ENCODE measurements at regions not wholly inside any gene's neighbourhood (a gene's known extent, or its start where the extent isn't known, plus 50 kb on each side); places are given as distances from the start of the nearest gene placed in this dataset.

- DNase-seq (ENCODE audit: low spot score): no peak
Observed at GRCh38 chr4:137681081-137681480, 148.8 kb upstream of the PCDH18 start.

GRCh38 chr4:137678796-137679195 lies 146.5 kb upstream of the PCDH18 start:
- no peak for DNase-seq (ENCODE audit: low spot score)

DNA sequence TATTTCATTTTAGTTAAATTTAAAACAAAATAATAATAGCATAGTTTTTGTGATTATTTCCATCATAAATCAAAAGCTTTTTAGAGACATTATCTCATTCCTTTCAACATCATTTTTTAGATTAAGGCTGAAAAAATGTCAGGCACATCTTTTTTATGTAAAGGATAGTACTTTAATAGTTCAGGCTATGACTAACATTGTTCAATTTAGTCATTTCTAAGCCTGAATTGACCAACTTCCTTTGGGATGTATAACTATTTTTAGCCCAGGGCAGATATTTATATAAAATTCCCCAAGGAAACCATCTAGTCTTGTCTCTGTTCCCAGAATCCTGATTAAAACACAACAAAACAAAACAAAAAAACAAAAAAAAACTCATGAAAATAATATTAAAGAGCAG lies 145.6 kb upstream of the PCDH18 start:
- no peak for DNase-seq (ENCODE audit: low spot score)

DNA sequence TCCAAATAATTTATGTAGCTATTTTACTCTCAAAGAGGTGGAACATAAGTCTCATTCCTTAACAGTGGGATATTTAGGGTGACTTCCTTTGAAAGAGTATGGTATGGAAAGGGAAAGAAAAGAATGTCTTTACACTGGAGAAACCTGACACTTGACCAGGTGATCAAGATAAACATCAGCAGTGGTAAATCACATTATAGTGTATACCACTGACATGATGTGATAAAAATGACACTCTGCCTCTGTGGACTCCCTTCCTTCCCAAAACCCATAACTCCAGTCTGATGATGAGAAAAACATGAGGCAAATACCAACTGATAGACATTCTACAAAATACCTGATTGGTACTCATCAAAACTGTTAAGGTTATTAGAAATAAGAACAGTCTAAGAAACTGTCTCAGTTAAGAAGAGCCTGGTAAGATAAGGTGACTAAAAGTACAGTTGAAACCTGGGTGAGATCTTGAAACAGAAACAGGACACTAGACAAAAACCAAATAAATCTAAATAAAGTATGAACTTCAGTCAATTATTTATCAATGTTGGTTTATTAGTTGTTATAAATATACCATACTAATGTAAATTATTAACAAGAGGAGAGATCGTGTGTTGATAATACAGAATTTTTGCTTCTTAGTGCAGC lies 144.2 kb upstream of the PCDH18 start:
- DNase-seq (ENCODE audit: low spot score): no peak

GRCh38 chr4:137674066-137674465 lies 141.8 kb upstream of the PCDH18 start:
- no peak for DNase-seq (ENCODE audit: low spot score)

DNA sequence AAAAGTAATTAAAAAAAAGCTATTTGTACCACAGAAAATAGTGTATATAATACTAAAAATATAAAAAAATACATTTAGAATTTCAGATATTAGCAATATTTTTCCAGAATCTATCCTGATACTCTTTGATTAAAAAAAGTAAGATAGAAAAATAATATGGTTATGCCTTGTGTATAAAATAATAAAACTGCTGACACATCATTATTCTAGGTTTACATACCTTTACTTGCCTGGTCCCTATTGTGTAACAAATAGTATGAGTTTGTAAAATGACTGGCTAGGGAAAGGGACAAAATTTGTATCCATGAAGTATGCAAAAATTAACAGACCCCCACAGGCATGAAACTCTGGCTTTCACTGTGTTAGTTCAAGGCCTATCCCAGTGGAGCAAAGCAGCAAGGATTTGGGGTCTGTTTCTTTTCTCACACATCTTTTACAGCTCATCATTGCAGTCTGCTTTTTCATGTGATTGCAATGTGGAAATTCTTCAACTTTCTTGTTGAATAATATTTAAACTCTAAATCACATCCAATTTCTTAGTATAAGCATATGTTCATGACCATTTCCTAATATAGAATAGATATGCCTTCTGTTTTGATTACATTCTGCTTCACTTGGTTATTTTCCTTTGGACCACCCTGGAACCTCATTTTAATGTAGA lies 136.7 kb upstream of the PCDH18 start:
- DNase-seq (ENCODE audit: low spot score): no peak

DNA sequence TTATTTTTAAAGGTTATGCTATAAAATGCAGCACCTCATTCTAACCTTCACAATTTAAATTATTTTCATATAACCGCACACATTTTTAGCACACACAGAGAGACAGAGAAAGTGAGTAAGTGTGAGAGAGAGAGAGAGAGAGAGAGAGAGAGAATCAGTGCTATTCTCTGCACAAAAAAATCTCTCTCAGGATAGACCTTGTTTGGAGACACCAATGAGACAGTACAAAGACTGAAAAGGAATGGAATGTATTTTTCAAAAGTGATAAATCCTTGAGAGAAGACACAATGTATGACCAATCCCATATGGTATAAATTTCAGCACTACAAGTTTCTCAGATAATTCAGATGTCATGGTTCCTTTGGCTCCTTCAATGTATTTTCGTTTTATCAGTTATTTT lies 132.1 kb upstream of the PCDH18 start:
- no peak for DNase-seq (ENCODE audit: low spot score)

- DNase-seq (ENCODE audit: low spot score): no peak
Observed at GRCh38 chr4:137664046-137664387, 131.7 kb upstream of the PCDH18 start.

DNA sequence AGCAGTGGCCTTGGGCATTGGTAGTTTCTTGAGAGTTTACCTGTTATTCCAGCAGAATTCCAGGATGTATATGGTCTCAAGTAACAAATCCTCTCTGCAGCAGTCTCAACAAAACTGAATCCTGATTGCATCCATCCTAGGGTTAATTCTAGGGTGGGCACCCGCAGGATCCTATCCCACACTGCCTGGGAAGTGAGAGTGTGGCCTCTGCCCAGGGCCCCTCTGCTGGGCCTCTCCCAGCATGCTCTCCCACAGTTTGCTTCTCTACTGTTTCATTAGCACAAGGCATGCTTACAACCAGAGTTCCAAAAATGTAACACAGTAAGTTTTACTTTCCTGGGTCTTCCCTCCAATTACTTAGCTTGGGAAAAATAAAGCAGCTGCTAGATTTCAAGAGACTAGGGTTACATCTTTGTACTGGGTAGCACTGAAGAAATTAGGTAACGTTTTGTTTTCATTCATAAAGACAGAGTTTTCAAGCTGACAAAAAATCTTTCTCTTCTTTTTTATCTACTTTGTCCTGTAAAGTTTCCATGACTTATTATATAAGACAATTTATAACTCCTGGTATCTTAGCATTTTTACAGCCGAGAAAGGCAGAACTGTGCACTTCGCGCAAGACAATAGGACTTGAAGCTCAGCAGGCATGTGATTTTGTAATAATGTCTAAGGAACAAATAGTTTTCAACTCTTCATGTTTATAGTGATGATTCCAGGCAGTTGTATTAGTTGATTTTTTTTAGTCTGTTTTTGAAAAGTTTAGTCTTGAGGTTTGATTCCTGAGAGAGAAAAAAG lies 131.2 kb upstream of the PCDH18 start:
- DNase-seq (ENCODE audit: low spot score): no peak

GRCh38 chr4:137661693-137662092 lies 129.4 kb upstream of the PCDH18 start:
- DNase-seq (ENCODE audit: low spot score): no peak

GRCh38 chr4:137660211-137660610 lies 127.9 kb upstream of the PCDH18 start:
- no peak for DNase-seq (ENCODE audit: low spot score)

DNA sequence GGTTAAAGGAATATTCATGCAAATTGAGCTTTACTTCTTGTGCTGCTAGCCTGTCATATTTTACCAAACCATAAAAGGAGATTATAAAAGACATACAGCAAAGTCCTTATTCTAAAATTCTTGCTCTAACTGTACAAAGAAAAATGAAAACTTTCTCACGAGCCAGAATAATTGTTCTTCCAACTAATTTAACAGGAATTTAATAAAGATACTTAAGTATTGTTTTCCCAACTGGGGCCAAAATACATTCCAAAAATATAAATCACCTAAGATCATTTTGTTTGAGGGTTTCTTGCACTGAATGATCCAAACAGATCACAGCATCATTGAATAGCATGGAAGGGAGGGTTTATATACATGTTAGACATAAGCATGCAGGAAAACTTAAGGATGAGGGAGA lies 127.1 kb upstream of the PCDH18 start:
- DNase-seq (ENCODE audit: low spot score): no peak

DNA sequence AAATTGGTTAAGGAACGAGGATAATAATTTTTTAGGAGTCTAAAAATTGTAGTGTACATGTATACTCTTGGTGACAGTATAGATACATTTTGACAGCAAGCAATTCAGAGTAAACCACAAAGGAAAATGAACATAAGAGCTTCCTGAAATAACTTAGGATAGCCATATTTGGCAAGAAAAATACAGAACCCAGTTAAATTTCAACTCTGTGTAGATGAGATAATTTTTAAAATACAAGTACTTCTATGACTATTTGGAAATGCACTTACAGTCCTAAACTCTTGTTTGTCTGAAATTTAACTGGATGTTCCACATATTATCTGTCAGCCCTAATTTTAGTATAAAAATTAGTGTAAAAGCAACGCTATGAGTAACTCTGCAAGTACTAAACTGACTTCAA lies 124.4 kb upstream of the PCDH18 start:
- no peak for DNase-seq (ENCODE audit: low spot score)

- no peak for DNase-seq (ENCODE audit: low spot score)
Observed at GRCh38 chr4:137655302-137655701, 123.0 kb upstream of the PCDH18 start.

GRCh38 chr4:137651128-137651527 lies 118.8 kb upstream of the PCDH18 start:
- no peak for DNase-seq (ENCODE audit: low spot score)

GRCh38 chr4:137649711-137650450 lies 117.6 kb upstream of the PCDH18 start:
- DNase-seq (ENCODE audit: low spot score): no peak

- DNase-seq (ENCODE audit: low spot score): no peak
Observed at GRCh38 chr4:137648531-137648930, 116.2 kb upstream of the PCDH18 start.

DNA sequence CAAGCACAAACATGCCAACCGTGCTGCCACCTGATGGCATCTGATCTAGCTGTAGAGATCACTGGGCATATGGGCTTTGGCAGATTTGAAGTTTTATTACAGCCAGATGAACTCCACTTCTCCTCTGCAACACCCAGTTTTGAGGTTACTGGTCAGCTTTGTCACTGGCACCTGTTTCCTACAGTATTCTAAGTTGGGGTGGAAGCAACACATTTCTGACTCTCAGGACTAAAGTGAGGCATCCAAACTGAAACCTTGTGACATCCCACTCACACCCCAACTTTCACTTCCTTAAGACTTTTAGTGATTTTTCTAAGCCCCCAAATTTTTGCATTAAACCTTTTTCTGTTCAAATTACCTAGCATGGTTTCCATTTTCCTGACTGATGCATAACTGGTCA lies 115.1 kb upstream of the PCDH18 start:
- DNase-seq (ENCODE audit: low spot score): no peak

- DNase-seq (ENCODE audit: low spot score): no peak
Observed at GRCh38 chr4:137644201-137644600, 111.9 kb upstream of the PCDH18 start.

GRCh38 chr4:137641544-137641943 lies 109.2 kb upstream of the PCDH18 start:
- DNase-seq (ENCODE audit: low spot score): no peak

DNA sequence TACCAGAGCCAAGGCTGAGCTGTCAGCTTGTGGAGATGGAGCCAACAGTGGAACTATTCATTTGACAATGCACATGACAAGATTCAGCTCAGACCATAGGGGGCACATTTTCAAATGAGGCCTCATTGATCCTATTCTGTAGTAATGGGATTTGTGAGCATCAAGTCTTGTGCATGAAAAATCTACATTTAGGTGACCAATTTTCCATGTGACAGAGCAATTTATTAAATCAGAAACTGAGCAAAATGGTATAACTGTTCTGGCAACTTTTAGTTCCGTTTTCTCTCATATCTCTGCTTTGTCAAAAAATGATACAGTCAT lies 108.5 kb upstream of the PCDH18 start:
- DNase-seq (ENCODE audit: low spot score): no peak

DNA sequence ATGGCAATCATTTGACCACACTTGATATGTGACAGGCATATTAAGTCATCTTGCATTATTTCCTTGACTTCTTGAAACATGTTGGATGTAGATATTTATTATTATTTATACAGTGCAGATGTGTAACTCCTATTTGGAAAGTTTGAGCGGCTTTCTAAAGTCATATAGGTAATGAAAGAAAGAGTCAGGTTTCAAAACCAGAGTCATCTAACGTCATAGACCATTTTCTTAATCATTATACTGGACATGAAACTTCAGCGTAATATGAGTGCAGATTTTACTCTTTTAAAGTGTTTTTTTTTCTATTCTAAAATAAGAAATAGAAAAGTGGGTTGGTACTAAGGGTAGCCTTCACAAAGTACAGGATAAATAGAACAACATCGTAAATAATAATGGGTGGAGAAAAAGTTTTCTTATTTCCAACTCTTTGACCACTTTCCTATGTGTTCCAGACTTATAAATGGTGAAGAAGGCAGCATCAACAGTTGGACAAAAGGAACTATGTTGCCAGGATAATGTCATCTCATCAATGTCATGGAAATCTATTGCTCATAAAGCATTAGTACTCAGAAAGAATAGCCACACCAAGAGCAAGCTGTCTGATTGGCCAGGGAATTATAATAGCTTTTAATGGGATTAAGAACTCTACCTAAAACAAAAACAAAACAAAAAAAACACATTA lies 108.0 kb upstream of the PCDH18 start:
- DNase-seq (ENCODE audit: low spot score): no peak
